Peyer's patch (tissue), 4 donors: ENCODE measurements at regions not wholly inside any gene's neighbourhood (a gene's known extent, or its start where the extent isn't known, plus 50 kb on each side); places are given as distances from the start of the nearest gene placed in this dataset.
"Not testable (repeated sequence)": the region's sequence is repeated elsewhere in the genome, so short reads cannot be mapped to it uniquely, and the experiment has no call there.

Source experiments
- POLR2A ChIP-seq, 2 donors: fragments of 450-650 bp; IDR thresholded peaks; one replicate each; pipeline ENCODE4 v1.5.1; 2017; ENCODE audit warnings: antibody characterized with exemption in 2 of 2, mild to moderate bottlenecking in 2 of 2, moderate library complexity in 2 of 2
- TF ChIP-seq, protein P1 (sequence below), 6 experiments: fragments of 450-650 bp in 4 of 6; fragments of 200-600 bp in 2 of 6; sonication (generic) in 1 of 6; IDR thresholded peaks; one replicate each; pipeline ENCODE4 v1.5.1; 2017 to 2019; ENCODE audit warnings: antibody characterized with exemption in 6 of 6, mild to moderate bottlenecking in 3 of 6, moderate library complexity in 1 of 6

DNA sequence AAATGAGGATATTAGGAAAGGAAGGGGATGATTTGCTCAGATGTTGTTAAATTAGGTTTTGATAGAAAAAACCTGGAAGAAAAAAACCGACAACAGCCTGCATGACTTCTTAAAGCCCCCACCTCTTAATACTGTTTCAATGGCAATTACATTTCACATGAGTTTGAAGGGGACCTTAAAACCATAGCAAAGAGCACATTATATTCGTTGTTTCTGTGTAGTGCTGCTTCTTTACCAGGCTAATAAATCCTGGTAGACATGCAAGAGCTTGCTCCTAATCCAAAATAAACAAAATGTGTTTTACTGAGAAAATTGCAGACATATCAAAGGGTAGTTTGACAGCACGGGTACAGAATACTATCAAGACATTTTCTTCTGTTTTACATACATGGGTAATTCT is 154.7 kb upstream of the NIPA1 start:
- not testable (repeated sequence) for TF ChIP-seq POLR2A (IDR thresholded peaks at IDR 0.05)
- TF ChIP-seq, protein P1, sequence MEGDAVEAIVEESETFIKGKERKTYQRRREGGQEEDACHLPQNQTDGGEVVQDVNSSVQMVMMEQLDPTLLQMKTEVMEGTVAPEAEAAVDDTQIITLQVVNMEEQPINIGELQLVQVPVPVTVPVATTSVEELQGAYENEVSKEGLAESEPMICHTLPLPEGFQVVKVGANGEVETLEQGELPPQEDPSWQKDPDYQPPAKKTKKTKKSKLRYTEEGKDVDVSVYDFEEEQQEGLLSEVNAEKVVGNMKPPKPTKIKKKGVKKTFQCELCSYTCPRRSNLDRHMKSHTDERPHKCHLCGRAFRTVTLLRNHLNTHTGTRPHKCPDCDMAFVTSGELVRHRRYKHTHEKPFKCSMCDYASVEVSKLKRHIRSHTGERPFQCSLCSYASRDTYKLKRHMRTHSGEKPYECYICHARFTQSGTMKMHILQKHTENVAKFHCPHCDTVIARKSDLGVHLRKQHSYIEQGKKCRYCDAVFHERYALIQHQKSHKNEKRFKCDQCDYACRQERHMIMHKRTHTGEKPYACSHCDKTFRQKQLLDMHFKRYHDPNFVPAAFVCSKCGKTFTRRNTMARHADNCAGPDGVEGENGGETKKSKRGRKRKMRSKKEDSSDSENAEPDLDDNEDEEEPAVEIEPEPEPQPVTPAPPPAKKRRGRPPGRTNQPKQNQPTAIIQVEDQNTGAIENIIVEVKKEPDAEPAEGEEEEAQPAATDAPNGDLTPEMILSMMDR (IDR thresholded peaks at IDR 0.05) = not testable (repeated sequence)
